ENCODE measurements at regions not wholly inside any gene's neighbourhood (a gene's known extent, or its start where the extent isn't known, plus 50 kb on each side); places are given as distances from the start of the nearest gene placed in this dataset.

DNA sequence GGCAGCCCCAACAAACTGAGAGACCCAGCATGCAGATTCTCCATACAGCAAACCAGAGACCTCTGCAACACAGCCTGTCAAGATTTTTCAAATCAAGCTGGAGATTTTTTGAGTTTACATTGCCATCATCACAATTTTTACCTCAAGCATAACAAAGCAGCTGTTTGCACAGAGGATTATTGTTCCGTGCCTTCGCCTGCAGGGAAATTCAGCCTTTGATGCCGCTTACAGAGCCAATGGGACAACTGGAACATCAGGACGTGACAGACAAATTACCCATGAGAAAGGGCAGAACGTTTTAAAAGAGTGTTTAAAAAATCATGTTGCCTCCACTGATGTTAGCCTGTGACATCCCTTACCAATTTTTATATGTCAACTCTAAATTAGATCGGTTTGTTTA, 363.7 kb downstream of the FBXW7 start:
- no peak overlapping the region for H3K27ac ChIP-seq (ENCODE audit: low read length in 2 of 2)
- no peak overlapping the region for H3K4me3 Mint-ChIP-seq
- no peaks in the 10 kb centered on the region for H3K9me3 ChIP-seq (ENCODE audit: control extremely low read depth in 1 of 3, control insufficient read depth in 2 of 3, insufficient read depth in 1 of 3, low read length in 2 of 3)
- H3K4me3 ChIP-seq (ENCODE audit: control extremely low read depth in 1 of 5, extremely low read depth in 1 of 5, insufficient read depth in 1 of 5, low read depth in 2 of 5, low read length in 4 of 5): no peak overlapping the region
- H3K27ac Mint-ChIP-seq: no peak overlapping the region
- POLR2A ChIA-PET: no interaction called here
- H3K9ac ChIP-seq (ENCODE audit: low read length): no peak overlapping the region
- no peaks in the 10 kb centered on the region for H3K4me1 ChIP-seq (ENCODE audit: control insufficient read depth in 2 of 2, insufficient read depth in 2 of 2, low read length in 2 of 2)
- no peak overlapping the region for H2AFZ ChIP-seq (ENCODE audit: insufficient read depth, low read depth, low read length, poor library complexity, severe bottlenecking)
- intact Hi-C loops (cut with micrococcal nuclease): no loop called here
- TF ChIP-seq, protein P1, sequence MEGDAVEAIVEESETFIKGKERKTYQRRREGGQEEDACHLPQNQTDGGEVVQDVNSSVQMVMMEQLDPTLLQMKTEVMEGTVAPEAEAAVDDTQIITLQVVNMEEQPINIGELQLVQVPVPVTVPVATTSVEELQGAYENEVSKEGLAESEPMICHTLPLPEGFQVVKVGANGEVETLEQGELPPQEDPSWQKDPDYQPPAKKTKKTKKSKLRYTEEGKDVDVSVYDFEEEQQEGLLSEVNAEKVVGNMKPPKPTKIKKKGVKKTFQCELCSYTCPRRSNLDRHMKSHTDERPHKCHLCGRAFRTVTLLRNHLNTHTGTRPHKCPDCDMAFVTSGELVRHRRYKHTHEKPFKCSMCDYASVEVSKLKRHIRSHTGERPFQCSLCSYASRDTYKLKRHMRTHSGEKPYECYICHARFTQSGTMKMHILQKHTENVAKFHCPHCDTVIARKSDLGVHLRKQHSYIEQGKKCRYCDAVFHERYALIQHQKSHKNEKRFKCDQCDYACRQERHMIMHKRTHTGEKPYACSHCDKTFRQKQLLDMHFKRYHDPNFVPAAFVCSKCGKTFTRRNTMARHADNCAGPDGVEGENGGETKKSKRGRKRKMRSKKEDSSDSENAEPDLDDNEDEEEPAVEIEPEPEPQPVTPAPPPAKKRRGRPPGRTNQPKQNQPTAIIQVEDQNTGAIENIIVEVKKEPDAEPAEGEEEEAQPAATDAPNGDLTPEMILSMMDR (IDR thresholded peaks at IDR 0.05): no peak
- TF ChIP-seq EZH2 (IDR thresholded peaks at IDR 0.05; ENCODE audit: borderline replicate concordance, insufficient read depth, low read depth, low read length, poor library complexity, severe bottlenecking): no peak
- DNase-seq: no peak
- ATAC-seq (ENCODE audit: low read depth): no peak
- peaks cover 13% of the 10 kb centered on the region for H3K27me3 Mint-ChIP-seq
- CTCF ChIA-PET: no interaction called here
- H3K9me3 Mint-ChIP-seq (ENCODE audit: insufficient read depth): no peaks in the 10 kb centered on the region
- H3K36me3 ChIP-seq (replicated peaks in 1 of 2; ENCODE audit: control extremely low read depth in 1 of 2, control insufficient read depth in 1 of 2, extremely low read depth in 1 of 2, insufficient read depth in 2 of 2, low read length in 1 of 2): no peaks in the 10 kb centered on the region
- no peaks in the 10 kb centered on the region for H3K4me1 Mint-ChIP-seq
- WGBS (ENCODE audit: insufficient coverage): 96% methylated on average over 4 of the region's 6 CpGs
- H3K27me3 ChIP-seq (replicated peaks in 1 of 4; ENCODE audit: control extremely low read depth in 1 of 4, control insufficient read depth in 3 of 4, insufficient read depth in 4 of 4, low read length in 3 of 4): no peaks in the 10 kb centered on the region
- no peaks in the 10 kb centered on the region for H4K20me1 ChIP-seq (ENCODE audit: control insufficient read depth, insufficient read depth, low read length, poor library complexity, severe bottlenecking)
- no peaks in the 10 kb centered on the region for H3K79me2 ChIP-seq (ENCODE audit: control insufficient read depth, insufficient read depth, low read length)
- H3K4me2 ChIP-seq (replicated peaks; ENCODE audit: low read depth, low read length, poor library complexity, severe bottlenecking): no peak overlapping the region

DNA sequence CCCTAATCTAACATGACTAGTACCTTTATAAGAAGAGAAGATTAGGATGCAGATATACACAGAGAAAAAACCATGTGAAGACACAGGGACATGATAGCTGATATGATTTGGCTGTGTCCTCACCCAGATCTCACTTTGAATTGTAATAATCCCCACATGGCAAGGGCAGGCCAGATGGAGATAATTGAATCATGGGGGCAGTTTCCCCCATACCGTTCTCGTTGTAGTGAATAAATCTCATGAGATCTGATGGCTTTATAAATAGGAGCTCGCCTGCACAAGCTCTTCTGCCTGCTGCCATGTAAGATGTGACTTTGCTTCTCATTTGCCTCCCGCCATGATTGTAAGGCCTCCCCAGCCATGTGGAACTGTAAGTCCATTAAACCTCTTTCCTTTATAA, 364.3 kb downstream of the FBXW7 start:
- Histone ChIP-seq H3K4me3 (ENCODE audit: control extremely low read depth in 1 of 5, extremely low read depth in 1 of 5, insufficient read depth in 1 of 5, low read depth in 2 of 5, low read length in 4 of 5) (no peak overlapping the region), H3K27me3 (replicated peaks in 1 of 4; ENCODE audit: control extremely low read depth in 1 of 4, control insufficient read depth in 3 of 4, insufficient read depth in 4 of 4, low read length in 3 of 4) (no peaks in the 10 kb centered on the region), H4K20me1 (ENCODE audit: control insufficient read depth, insufficient read depth, low read length, poor library complexity, severe bottlenecking) (no peaks in the 10 kb centered on the region), H2AFZ (ENCODE audit: insufficient read depth, low read depth, low read length, poor library complexity, severe bottlenecking) (no peak overlapping the region), H3K4me2 (replicated peaks; ENCODE audit: low read depth, low read length, poor library complexity, severe bottlenecking) (no peak overlapping the region), H3K36me3 (replicated peaks in 1 of 2; ENCODE audit: control extremely low read depth in 1 of 2, control insufficient read depth in 1 of 2, extremely low read depth in 1 of 2, insufficient read depth in 2 of 2, low read length in 1 of 2) (no peaks in the 10 kb centered on the region), H3K27ac (ENCODE audit: low read length in 2 of 2) (no peak overlapping the region), H3K79me2 (ENCODE audit: control insufficient read depth, insufficient read depth, low read length) (no peaks in the 10 kb centered on the region), H3K9me3 (ENCODE audit: control extremely low read depth in 1 of 3, control insufficient read depth in 2 of 3, insufficient read depth in 1 of 3, low read length in 2 of 3) (no peaks in the 10 kb centered on the region), H3K9ac (ENCODE audit: low read length) (no peak overlapping the region), H3K4me1 (ENCODE audit: control insufficient read depth in 2 of 2, insufficient read depth in 2 of 2, low read length in 2 of 2) (no peaks in the 10 kb centered on the region)
- ChIA-PET POLR2A (no interaction called here), CTCF (no interaction called here)
- TF ChIP-seq, protein P1 (IDR thresholded peaks at IDR 0.05): no peak
- TF ChIP-seq EZH2 (IDR thresholded peaks at IDR 0.05; ENCODE audit: borderline replicate concordance, insufficient read depth, low read depth, low read length, poor library complexity, severe bottlenecking): no peak
- ATAC-seq (ENCODE audit: low read depth) (no peak), DNase-seq (no peak)
- H3K4me1 Mint-ChIP-seq: no peaks in the 10 kb centered on the region
- intact Hi-C loops (cut with micrococcal nuclease): no loop called here
- H3K27me3 Mint-ChIP-seq: peaks cover 13% of the 10 kb centered on the region
- no peak overlapping the region for H3K4me3 Mint-ChIP-seq
- WGBS (ENCODE audit: insufficient coverage): 75% methylated on average over 3 of the region's 4 CpGs
- no peak overlapping the region for H3K27ac Mint-ChIP-seq
- H3K9me3 Mint-ChIP-seq (ENCODE audit: insufficient read depth): no peaks in the 10 kb centered on the region

Measured in B cell (primary cell).